GM10248 (cell line): ENCODE measurements at regions not wholly inside any gene's neighbourhood (a gene's known extent, or its start where the extent isn't known, plus 50 kb on each side); places are given as distances from the start of the nearest gene placed in this dataset.

Source experiments
- CTCF ChIA-PET: fragments of 300-600 bp; sonication (Branson Sonifier 250); formaldehyde crosslinking; extraction: SDS; loops from one replicate; lab custom pipeline; 2021; ENCODE audit warnings: antibody characterized with exemption; lab: Yijun Ruan, JAX
- POLR2A ChIA-PET: fragments of 350-650 bp; sonication (Branson Sonifier 250); formaldehyde crosslinking; extraction: SDS; loops from one replicate; lab custom pipeline; 2020; ENCODE audit warnings: antibody characterized with exemption; lab: Yijun Ruan, JAX
- DNase-seq: peaks from one replicate; pipeline ENCODE4 v3.0.0; 2012; ENCODE audit errors: extremely low spot score
- TF ChIP-seq, protein P1 (sequence below): IDR thresholded peaks from 2 replicates; pipeline ENCODE4 v1.5.1; 2012; ENCODE audit warnings: mild to moderate bottlenecking, low read depth; ENCODE audit errors: extremely low read depth, missing control alignments, control extremely low read depth

- CTCF ChIA-PET: interaction anchor here (1.0 kb wide), 2 partner anchors 8 to 17 kb away, joined by 3 read pairs; no protein-coding TSS in a partner anchor
- TF ChIP-seq, protein P1, sequence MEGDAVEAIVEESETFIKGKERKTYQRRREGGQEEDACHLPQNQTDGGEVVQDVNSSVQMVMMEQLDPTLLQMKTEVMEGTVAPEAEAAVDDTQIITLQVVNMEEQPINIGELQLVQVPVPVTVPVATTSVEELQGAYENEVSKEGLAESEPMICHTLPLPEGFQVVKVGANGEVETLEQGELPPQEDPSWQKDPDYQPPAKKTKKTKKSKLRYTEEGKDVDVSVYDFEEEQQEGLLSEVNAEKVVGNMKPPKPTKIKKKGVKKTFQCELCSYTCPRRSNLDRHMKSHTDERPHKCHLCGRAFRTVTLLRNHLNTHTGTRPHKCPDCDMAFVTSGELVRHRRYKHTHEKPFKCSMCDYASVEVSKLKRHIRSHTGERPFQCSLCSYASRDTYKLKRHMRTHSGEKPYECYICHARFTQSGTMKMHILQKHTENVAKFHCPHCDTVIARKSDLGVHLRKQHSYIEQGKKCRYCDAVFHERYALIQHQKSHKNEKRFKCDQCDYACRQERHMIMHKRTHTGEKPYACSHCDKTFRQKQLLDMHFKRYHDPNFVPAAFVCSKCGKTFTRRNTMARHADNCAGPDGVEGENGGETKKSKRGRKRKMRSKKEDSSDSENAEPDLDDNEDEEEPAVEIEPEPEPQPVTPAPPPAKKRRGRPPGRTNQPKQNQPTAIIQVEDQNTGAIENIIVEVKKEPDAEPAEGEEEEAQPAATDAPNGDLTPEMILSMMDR: no peak
- DNase-seq: no peak
- POLR2A ChIA-PET: no interaction called here
Measured at GRCh38 chr3:148081926-148082325, 615.8 kb upstream of the AGTR1 start.

DNA sequence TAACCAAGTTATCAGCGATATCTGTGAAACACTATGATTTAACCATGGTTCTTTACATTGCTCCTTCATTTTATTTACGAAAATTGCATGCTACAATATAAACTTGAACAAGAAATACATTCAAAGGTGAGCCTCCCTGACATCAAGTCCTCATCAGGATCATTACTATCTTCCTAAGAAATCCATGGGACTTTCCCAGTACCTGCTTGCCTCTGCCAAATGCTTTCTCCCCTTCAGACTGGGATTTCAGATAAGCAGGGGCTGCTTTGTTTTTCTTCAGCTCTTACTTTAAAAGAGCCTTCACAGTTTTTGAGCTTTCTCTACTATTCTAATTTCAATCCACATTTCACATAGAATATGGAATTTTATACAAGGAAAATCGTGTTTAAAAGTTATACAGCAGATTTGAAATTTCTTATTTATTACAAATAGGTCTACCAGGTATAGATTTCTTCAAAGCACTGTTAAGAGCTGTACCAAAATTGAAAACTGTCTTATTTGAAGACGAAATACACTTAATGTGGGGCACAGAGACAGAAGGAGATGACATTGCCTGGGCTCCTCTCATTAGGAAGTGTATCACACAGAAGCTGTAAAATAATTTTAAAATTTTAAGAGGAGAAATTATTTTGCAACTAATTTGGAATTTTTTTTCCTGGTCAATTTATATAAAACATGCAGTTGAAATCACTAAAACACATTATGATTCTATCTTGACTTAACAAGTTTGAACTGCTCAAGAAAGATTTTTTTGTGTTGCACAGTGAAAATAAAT, 615.0 kb upstream of the AGTR1 start:
- DNase-seq: no peak
- ChIA-PET CTCF (interaction anchor here (1.0 to 1.8 kb wide), 5 partner anchors 9 to 18 kb away, joined by 3 to 4 read pairs (median 3); no protein-coding TSS in a partner anchor), POLR2A (no interaction called here)
- TF ChIP-seq, protein P1: no peak

GRCh38 chr3:148083526-148084182, 614.0 kb upstream of the AGTR1 start:
- TF ChIP-seq, protein P1: no peak
- DNase-seq: no peak
- ChIA-PET POLR2A (no interaction called here), CTCF (interaction anchor here (1.3 to 1.8 kb wide), 3 partner anchors 12 to 17 kb away, joined by 3 to 4 read pairs (median 4); no protein-coding TSS in a partner anchor)

DNA sequence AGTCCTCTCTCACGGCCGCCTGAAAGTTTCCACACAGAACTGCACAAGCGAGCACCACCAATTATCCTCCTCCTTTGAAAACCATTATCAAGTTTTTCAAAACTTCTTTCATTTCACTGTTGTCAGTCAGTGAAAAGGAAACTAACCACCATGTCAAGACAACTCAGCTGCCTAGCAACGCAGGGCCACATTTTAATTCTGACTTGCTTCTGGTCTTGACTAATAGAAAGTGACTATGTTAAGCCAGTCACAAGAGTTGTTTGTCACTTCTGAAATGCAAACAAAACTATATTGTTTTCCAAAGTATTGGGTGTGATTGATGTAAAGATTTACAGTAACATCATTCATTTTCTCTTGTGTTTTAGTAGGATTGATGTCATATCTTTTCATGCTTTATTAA, 612.8 kb upstream of the AGTR1 start:
- TF ChIP-seq, protein P1: no peak
- ChIA-PET CTCF (interaction anchor here (0.9 to 1.8 kb wide), 5 partner anchors 9 to 31 kb away, joined by 3 to 7 read pairs (median 4); no protein-coding TSS in a partner anchor), POLR2A (no interaction called here)
- peak; percentile 8 for DNase-seq

DNA sequence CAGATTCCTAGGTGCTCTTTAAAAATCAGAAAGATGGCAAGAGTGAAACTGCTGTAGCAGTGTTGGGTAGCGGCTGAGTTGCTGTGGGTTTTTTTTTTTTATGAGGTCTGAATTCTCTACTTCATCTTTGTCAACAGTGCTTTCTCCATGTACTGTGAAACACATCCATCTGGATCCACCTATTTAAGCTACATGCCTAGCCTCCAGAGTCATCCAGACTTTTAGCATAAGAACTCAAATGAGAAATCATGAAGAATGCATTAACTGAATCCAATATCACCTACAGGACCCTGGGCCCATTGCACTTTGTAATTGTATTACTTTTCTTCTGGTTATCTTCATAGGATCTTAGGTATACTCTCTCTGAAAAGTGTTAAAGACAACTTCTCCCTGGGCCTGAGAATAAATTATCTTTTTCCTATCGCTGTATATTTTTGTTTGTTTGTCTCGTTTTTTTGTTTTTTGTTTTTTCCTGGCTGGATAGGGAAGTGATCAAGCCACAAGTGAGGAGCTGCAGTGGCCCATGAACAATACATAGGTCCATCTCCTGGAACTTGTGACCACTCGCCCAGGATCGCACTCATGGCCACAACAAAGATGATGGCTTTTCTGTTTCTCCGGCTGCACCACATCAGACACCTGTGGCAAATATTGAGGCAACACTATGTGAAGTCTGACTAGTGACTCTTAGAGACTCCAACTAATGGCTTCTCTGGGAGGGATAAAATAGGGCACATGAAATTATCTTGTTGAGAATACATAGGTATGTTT, 609.9 kb upstream of the AGTR1 start:
- ChIA-PET CTCF (no interaction called here), POLR2A (no interaction called here)
- TF ChIP-seq, protein P1: no peak
- DNase-seq: no peak

DNA sequence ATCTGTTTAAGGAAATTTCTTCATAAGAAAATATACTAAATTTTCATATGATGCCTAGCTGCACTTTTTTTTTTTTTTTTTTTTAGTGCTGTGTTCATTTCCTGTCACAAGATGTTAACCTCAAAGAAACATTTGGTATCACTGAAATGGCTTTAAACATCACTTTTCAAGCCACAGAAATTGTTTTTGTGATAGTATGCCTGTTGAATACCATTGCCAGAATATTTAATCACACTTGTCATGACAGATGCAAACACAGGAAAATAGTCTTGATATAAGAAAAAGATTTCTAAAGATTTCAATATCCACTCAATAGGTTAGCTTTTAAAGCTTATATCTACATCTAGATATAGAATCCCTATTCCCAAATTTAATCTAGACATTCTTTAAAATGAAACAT, 608.5 kb upstream of the AGTR1 start:
- CTCF ChIA-PET: no interaction called here
- POLR2A ChIA-PET: no interaction called here
- TF ChIP-seq, protein P1: no peak
- no peak for DNase-seq
